A549 (cell line): ENCODE measurements at regions not wholly inside any gene's neighbourhood (a gene's known extent, or its start where the extent isn't known, plus 50 kb on each side); places are given as distances from the start of the nearest gene placed in this dataset.

ENCODE experiments used
- CTCF ChIP-seq: fragments of >200 bp; sonication (Bioruptor Twin); formaldehyde crosslinking; IDR thresholded peaks from 3 replicates; pipeline ENCODE4 v1.5.1; 2016
- EP300 ChIP-seq, 2 experiments: fragments of >200 bp; sonication (Bioruptor Twin); formaldehyde crosslinking; IDR thresholded peaks; 2 replicates in 1 of 2; 3 replicates in 1 of 2; pipeline ENCODE4 v1.6.1; 2016 to 2017
- SMC3 ChIP-seq: fragments of >200 bp; sonication (Bioruptor Twin); formaldehyde crosslinking; IDR thresholded peaks from 3 replicates; pipeline ENCODE4 v1.6.1; 2018; ENCODE audit warnings: inconsistent platforms

- TF ChIP-seq CTCF (no peak), SMC3 (no peak), EP300 (IDR thresholded peaks at IDR 0.05) (no peak)
These were observed 51.5 kb upstream of the RBMY1B start for GRCh38 chrY:21459648-21460047.
